EH (cell line): ENCODE measurements at regions not wholly inside any gene's neighbourhood (a gene's known extent, or its start where the extent isn't known, plus 50 kb on each side); places are given as distances from the start of the nearest gene placed in this dataset.

Experiments
- DNase-seq: peaks from one replicate; pipeline ENCODE4 v3.0.0-alpha.2; 2015; ENCODE audit warnings: low read depth

DNA sequence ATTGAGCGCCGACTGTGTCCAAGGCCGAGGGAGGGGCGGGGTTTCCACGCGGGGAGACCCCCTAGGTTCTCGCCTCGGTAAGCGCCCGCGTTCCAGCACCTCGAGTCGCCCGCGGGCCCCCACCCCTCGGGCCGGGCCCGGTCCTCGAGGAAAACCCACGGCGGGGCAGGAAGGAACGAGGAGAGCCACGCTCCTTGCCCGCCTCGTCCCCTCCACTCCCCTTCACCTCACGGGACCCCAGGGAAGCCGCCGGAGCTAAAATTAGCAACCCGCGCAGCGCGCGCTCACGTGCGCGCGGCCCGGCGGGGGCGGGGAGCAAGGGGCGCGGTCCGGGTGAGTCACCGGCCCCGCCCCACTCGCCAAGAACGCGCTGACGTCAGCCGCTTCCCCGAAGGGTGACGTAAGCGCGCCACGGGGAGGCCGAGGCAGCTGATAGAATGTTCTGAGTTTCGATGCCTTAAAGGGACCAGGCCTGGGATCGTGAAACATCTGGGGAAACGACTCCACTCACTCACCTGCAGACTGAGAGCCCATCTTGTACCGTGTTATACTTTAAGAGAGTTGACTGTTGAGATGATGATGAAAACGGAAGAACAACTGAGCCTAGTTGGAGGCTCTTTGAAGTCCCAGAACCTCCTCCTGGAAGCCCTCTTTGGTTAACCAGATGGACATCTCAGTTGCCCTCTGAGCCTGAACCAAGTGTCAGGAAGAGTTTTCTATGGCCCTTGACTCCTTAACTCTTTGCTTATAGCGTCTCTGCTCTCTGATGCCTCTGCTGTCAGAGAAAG is 49.7 kb upstream of the ATF3 start:
- DNase-seq, result peak; percentile 90
